ENCODE measurements at regions not wholly inside any gene's neighbourhood (a gene's known extent, or its start where the extent isn't known, plus 50 kb on each side); places are given as distances from the start of the nearest gene placed in this dataset.

DNA sequence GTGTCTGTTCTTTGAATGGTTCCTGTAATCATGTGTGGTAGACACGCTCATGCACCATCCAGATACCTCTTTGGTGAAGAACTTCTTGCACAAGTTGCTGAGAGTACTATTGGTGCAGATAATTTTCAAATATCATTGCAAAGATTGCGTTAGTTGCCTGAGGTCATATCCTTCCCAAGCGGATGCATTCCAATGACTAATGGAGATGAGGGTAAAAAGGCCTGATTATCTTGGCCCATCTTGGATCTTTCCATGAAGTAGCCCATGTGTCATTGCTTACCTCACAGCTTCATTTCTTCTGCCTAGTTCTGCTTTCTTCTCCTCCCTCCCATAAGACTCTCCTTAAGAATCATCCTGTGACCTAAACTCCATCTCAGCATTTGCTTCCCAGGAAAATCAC is 384.9 kb upstream of the CNKSR2 start:
- no peak for TF ChIP-seq EP300 (IDR thresholded peaks at IDR 0.05)
- TF ChIP-seq, protein P1, sequence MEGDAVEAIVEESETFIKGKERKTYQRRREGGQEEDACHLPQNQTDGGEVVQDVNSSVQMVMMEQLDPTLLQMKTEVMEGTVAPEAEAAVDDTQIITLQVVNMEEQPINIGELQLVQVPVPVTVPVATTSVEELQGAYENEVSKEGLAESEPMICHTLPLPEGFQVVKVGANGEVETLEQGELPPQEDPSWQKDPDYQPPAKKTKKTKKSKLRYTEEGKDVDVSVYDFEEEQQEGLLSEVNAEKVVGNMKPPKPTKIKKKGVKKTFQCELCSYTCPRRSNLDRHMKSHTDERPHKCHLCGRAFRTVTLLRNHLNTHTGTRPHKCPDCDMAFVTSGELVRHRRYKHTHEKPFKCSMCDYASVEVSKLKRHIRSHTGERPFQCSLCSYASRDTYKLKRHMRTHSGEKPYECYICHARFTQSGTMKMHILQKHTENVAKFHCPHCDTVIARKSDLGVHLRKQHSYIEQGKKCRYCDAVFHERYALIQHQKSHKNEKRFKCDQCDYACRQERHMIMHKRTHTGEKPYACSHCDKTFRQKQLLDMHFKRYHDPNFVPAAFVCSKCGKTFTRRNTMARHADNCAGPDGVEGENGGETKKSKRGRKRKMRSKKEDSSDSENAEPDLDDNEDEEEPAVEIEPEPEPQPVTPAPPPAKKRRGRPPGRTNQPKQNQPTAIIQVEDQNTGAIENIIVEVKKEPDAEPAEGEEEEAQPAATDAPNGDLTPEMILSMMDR (IDR thresholded peaks at IDR 0.05): no peak
- TF ChIP-seq POLR2AphosphoS5 (IDR thresholded peaks at IDR 0.05): no peak
- TF ChIP-seq POLR2A (IDR thresholded peaks at IDR 0.05): no peak
- no peak overlapping the region for H3K4me3 ChIP-seq
- H3K27ac ChIP-seq: no peak overlapping the region
- no peaks in the 10 kb centered on the region for H3K36me3 ChIP-seq
- no peaks in the 10 kb centered on the region for H3K9me3 ChIP-seq
- intact Hi-C loops (cut with DNase I): no loop called here
- WGBS, 2 donors: 88 to 91% methylated on average over 3 of the region's 3 CpGs
- H3K27me3 ChIP-seq: no peaks in the 10 kb centered on the region
- H3K4me1 ChIP-seq: no peaks in the 10 kb centered on the region
- no peak for DNase-seq

DNA sequence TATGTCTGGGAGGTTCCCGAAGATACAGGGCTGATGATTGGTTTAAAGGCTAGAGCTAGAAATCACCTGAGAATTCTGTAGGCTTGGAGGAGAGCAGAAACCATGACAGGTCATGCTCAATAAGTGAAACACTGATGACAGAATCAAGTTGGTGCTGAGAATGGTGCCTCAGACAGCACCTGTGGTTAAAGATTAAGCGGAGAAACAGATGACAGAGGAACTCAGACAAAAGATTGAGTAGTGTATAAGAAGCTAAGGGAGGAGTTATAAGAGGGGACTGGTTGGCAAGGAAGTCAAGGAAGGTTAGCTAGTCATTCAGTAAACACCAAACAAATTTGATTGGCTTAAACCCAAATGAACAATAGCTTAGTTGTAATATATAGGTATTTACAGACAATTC is 385.4 kb upstream of the CNKSR2 start:
- Histone ChIP-seq H3K4me1 (no peaks in the 10 kb centered on the region), H3K27me3 (no peaks in the 10 kb centered on the region), H3K36me3 (no peaks in the 10 kb centered on the region), H3K4me3 (no peak overlapping the region), H3K27ac (no peak overlapping the region), H3K9me3 (no peaks in the 10 kb centered on the region)
- intact Hi-C loops (cut with DNase I): no loop called here
- no peak for DNase-seq
- no peak for TF ChIP-seq POLR2A (IDR thresholded peaks at IDR 0.05)
- TF ChIP-seq EP300 (IDR thresholded peaks at IDR 0.05): no peak
- TF ChIP-seq POLR2AphosphoS5 (IDR thresholded peaks at IDR 0.05): no peak
- TF ChIP-seq, protein P1 (IDR thresholded peaks at IDR 0.05): no peak
- 81 to 91% methylated on average over 2 of the region's 2 CpGs for WGBS, 2 donors

DNA sequence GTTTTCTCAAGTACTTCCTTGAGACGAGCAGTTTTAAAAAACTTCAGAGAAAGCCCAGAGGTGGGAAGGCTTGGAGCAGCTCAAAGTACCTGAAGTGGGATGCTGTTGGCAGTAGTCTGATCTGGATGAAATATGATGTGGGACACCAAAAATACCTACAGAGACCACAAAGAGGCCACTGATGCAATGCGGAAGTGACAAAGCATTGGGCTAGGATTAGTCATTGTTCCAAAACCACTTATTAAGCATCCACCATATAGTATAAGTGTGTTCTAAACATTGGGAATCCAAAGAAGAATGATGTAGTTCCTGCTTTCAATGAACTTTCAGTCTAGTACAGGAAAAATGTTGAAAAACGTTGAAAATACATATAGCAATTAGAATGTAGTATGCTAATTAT is 386.1 kb upstream of the CNKSR2 start:
- H3K27me3 ChIP-seq: no peaks in the 10 kb centered on the region
- H3K4me1 ChIP-seq: no peaks in the 10 kb centered on the region
- no peak overlapping the region for H3K27ac ChIP-seq
- H3K36me3 ChIP-seq: no peaks in the 10 kb centered on the region
- 68 to 79% methylated on average over 3 of the region's 3 CpGs for WGBS, 2 donors
- TF ChIP-seq POLR2A (IDR thresholded peaks at IDR 0.05) (no peak), POLR2AphosphoS5 (IDR thresholded peaks at IDR 0.05) (no peak), EP300 (IDR thresholded peaks at IDR 0.05) (no peak)
- TF ChIP-seq, protein P1 (IDR thresholded peaks at IDR 0.05): no peak
- no peak overlapping the region for H3K4me3 ChIP-seq
- intact Hi-C loops (cut with DNase I): no loop called here
- DNase-seq: no peak
- no peaks in the 10 kb centered on the region for H3K9me3 ChIP-seq

DNA sequence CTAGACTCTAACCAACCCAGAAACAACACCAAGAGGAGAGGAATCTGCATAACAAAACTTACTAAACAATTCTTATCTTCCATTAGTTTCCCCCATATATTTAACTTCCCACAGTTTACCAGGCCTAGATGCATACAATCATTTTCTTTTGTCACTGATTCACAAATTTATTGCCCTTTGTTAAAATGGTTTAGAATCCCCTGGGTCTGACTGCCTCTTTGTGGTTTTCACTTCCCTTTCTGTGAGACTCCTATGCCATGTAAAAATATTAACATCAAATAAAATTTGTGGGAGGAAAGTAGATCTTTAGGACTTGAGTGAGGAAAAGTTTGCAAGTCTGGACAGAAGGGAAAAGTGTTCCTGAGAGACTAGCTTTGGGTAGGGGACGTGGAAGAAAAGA is 393.8 kb upstream of the CNKSR2 start:
- Histone ChIP-seq H3K4me1 (no peaks in the 10 kb centered on the region), H3K27me3 (no peaks in the 10 kb centered on the region), H3K27ac (no peak overlapping the region), H3K9me3 (no peaks in the 10 kb centered on the region), H3K36me3 (no peaks in the 10 kb centered on the region), H3K4me3 (no peak overlapping the region)
- intact Hi-C loops (cut with DNase I): no loop called here
- TF ChIP-seq EP300 (IDR thresholded peaks at IDR 0.05): no peak
- TF ChIP-seq, protein P1 (IDR thresholded peaks at IDR 0.05): no peak
- DNase-seq: no peak
- 74 to 86% methylated on average over 1 of the region's 1 CpG for WGBS, 2 donors

DNA sequence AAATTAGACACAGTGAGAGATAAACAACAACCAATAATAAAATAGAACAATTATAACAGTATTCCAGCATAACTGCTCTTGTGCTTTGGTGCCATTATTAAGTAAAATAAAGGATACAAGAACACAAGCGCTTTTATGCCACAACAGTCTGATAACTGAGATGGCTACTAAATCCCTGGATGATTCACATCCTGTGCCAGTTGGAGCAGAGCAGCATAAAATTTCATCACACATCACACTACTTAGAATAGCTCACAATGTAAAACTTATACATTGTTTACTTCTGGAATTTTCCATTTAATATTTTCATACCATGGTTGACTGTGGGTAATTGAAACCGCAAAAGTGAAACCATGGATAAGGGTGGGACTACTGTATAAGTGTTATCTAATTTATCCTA is 399.9 kb upstream of the CNKSR2 start:
- Histone ChIP-seq H3K27ac (no peak overlapping the region), H3K9me3 (no peaks in the 10 kb centered on the region), H3K36me3 (no peaks in the 10 kb centered on the region), H3K4me3 (no peak overlapping the region), H3K27me3 (no peaks in the 10 kb centered on the region), H3K4me1 (no peaks in the 10 kb centered on the region)
- DNase-seq: no peak
- TF ChIP-seq POLR2AphosphoS5 (IDR thresholded peaks at IDR 0.05) (no peak), POLR2A (IDR thresholded peaks at IDR 0.05) (no peak), EP300 (IDR thresholded peaks at IDR 0.05) (no peak)
- TF ChIP-seq, protein P1 (IDR thresholded peaks at IDR 0.05): no peak
- WGBS, 2 donors: 93 to 95% methylated on average over 2 of the region's 2 CpGs
- intact Hi-C loops (cut with DNase I): no loop called here

Measured in sigmoid colon (tissue), 6 donors.